ENCODE measurements at regions not wholly inside any gene's neighbourhood (a gene's known extent, or its start where the extent isn't known, plus 50 kb on each side); places are given as distances from the start of the nearest gene placed in this dataset.

GRCh38 chr4:135144498-135144897, 942.9 kb upstream of the PABPC4L start:
- no peak for FAIRE-seq
- DNase-seq (ENCODE audit: low read depth, low spot score) = no peak

GRCh38 chr4:135124196-135124595, 922.6 kb upstream of the PABPC4L start:
- H3K4me3 ChIP-seq (replicated peaks in 1 of 3; ENCODE audit: insufficient read depth in 1 of 3, low read depth in 1 of 3, low read length in 3 of 3) = no peak overlapping the region
- TF ChIP-seq EZH2 (IDR thresholded peaks at IDR 0.05; ENCODE audit: borderline replicate concordance, low read depth, low read length, severe bottlenecking) = no peak
- TF ChIP-seq POLR2A (IDR thresholded peaks at IDR 0.05; ENCODE audit: low read depth, low read length) = no peak
- TF ChIP-seq FOS (IDR thresholded peaks at IDR 0.05; ENCODE audit: borderline replicate concordance, insufficient read depth, low read length) = no peak
- TF ChIP-seq MYC (IDR thresholded peaks at IDR 0.05; ENCODE audit: low read depth, low read length) = no peak
- TF ChIP-seq, protein P1, sequence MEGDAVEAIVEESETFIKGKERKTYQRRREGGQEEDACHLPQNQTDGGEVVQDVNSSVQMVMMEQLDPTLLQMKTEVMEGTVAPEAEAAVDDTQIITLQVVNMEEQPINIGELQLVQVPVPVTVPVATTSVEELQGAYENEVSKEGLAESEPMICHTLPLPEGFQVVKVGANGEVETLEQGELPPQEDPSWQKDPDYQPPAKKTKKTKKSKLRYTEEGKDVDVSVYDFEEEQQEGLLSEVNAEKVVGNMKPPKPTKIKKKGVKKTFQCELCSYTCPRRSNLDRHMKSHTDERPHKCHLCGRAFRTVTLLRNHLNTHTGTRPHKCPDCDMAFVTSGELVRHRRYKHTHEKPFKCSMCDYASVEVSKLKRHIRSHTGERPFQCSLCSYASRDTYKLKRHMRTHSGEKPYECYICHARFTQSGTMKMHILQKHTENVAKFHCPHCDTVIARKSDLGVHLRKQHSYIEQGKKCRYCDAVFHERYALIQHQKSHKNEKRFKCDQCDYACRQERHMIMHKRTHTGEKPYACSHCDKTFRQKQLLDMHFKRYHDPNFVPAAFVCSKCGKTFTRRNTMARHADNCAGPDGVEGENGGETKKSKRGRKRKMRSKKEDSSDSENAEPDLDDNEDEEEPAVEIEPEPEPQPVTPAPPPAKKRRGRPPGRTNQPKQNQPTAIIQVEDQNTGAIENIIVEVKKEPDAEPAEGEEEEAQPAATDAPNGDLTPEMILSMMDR (IDR thresholded peaks at IDR 0.05; ENCODE audit: extremely low read depth in 1 of 2, insufficient read depth in 1 of 2, low read depth in 1 of 2, low read length in 2 of 2) = no peak
- no peak for TF ChIP-seq JUN (IDR thresholded peaks at IDR 0.05; ENCODE audit: borderline replicate concordance, insufficient read depth, insufficient read length, low read depth)
- TF ChIP-seq POLR2AphosphoS5 (IDR thresholded peaks at IDR 0.05; ENCODE audit: insufficient read depth, low read depth, low read length) = no peak
- TF ChIP-seq GATA2 (IDR thresholded peaks at IDR 0.05; ENCODE audit: insufficient read depth, insufficient read length, low read depth, low read length) = no peak
- TF ChIP-seq, protein P2, sequence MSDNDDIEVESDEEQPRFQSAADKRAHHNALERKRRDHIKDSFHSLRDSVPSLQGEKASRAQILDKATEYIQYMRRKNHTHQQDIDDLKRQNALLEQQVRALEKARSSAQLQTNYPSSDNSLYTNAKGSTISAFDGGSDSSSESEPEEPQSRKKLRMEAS (IDR thresholded peaks at IDR 0.05; ENCODE audit: insufficient read depth, insufficient read length) = no peak
- BruUV-seq (replicated peaks) = no TSS peak
- H3K4me1 ChIP-seq (ENCODE audit: control insufficient read depth, extremely low read depth, insufficient read depth, low read length) = no peaks in the 10 kb centered on the region
- no peak overlapping the region for H3K9ac ChIP-seq (replicated peaks; ENCODE audit: extremely low read depth, insufficient read depth, low read length)
- H3K4me2 ChIP-seq (ENCODE audit: insufficient read depth, low read length) = no peak overlapping the region
- CTCF ChIA-PET = no interaction called here
- FAIRE-seq (no peak), DNase-seq (ENCODE audit: low read depth, low spot score) (no peak)
- H3K36me3 ChIP-seq (ENCODE audit: control insufficient read depth in 2 of 2, extremely low read depth in 1 of 2, insufficient read depth in 2 of 2, low read length in 2 of 2) = no peaks in the 10 kb centered on the region
- no peaks in the 10 kb centered on the region for H3K27me3 ChIP-seq (ENCODE audit: control insufficient read depth in 2 of 2, insufficient read depth in 2 of 2, low read length in 2 of 2)
- H4K20me1 ChIP-seq (replicated peaks; ENCODE audit: control insufficient read depth, extremely low read depth, insufficient read depth, low read length) = no peaks in the 10 kb centered on the region
- H3K79me2 ChIP-seq (ENCODE audit: control insufficient read depth, insufficient read depth, low read length) = no peaks in the 10 kb centered on the region
- H2AFZ ChIP-seq (ENCODE audit: low read depth, low read length) = no peak overlapping the region
- H3K9me1 ChIP-seq (replicated peaks; ENCODE audit: control insufficient read depth, extremely low read depth, insufficient read depth, low read length) = no peaks in the 10 kb centered on the region
- POLR2A ChIA-PET = no interaction called here
- dilution Hi-C loops (cut with MboI; ENCODE audit: extremely low pct_ligation_motif_present, low sequenced_read_pairs) = no loop called here
- no peak overlapping the region for H3K27ac ChIP-seq (ENCODE audit: insufficient read depth, low read depth, low read length)
- intact Hi-C loops (cut with micrococcal nuclease) = no loop called here
- H3K9me3 ChIP-seq (replicated peaks; ENCODE audit: control insufficient read depth, insufficient read depth, low read length) = no peaks in the 10 kb centered on the region

More at GRCh38 chr4:135144498-135144897, 942.9 kb upstream of the PABPC4L start:
- intact Hi-C loops (cut with micrococcal nuclease) (no loop called here), dilution Hi-C loops (cut with MboI; ENCODE audit: extremely low pct_ligation_motif_present, low sequenced_read_pairs) (no loop called here)
- Histone ChIP-seq H3K4me2 (ENCODE audit: insufficient read depth, low read length) (no peak overlapping the region), H3K9me1 (replicated peaks; ENCODE audit: control insufficient read depth, extremely low read depth, insufficient read depth, low read length) (no peaks in the 10 kb centered on the region), H3K36me3 (ENCODE audit: control insufficient read depth in 2 of 2, extremely low read depth in 1 of 2, insufficient read depth in 2 of 2, low read length in 2 of 2) (no peaks in the 10 kb centered on the region), H3K79me2 (ENCODE audit: control insufficient read depth, insufficient read depth, low read length) (no peaks in the 10 kb centered on the region), H3K27me3 (ENCODE audit: control insufficient read depth in 2 of 2, insufficient read depth in 2 of 2, low read length in 2 of 2) (no peaks in the 10 kb centered on the region), H3K9ac (replicated peaks; ENCODE audit: extremely low read depth, insufficient read depth, low read length) (no peak overlapping the region), H3K27ac (ENCODE audit: insufficient read depth, low read depth, low read length) (no peak overlapping the region), H3K4me1 (ENCODE audit: control insufficient read depth, extremely low read depth, insufficient read depth, low read length) (no peaks in the 10 kb centered on the region), H4K20me1 (replicated peaks; ENCODE audit: control insufficient read depth, extremely low read depth, insufficient read depth, low read length) (no peaks in the 10 kb centered on the region), H3K9me3 (replicated peaks; ENCODE audit: control insufficient read depth, insufficient read depth, low read length) (no peaks in the 10 kb centered on the region), H2AFZ (ENCODE audit: low read depth, low read length) (no peak overlapping the region), H3K4me3 (replicated peaks in 1 of 3; ENCODE audit: insufficient read depth in 1 of 3, low read depth in 1 of 3, low read length in 3 of 3) (no peak overlapping the region)
- TF ChIP-seq, protein P2 (IDR thresholded peaks at IDR 0.05; ENCODE audit: insufficient read depth, insufficient read length) = no peak
- TF ChIP-seq GATA2 (IDR thresholded peaks at IDR 0.05; ENCODE audit: insufficient read depth, insufficient read length, low read depth, low read length) = no peak
- no peak for TF ChIP-seq FOS (IDR thresholded peaks at IDR 0.05; ENCODE audit: borderline replicate concordance, insufficient read depth, low read length)
- CTCF ChIA-PET = interaction anchor here (1.3 kb wide), 1 partner anchor 1990 kb away, joined by 3 read pairs; no protein-coding TSS in a partner anchor
- no TSS peak for BruUV-seq (replicated peaks)
- POLR2A ChIA-PET = no interaction called here
